Skeletal muscle cell (primary cell): ENCODE measurements at regions not wholly inside any gene's neighbourhood (a gene's known extent, or its start where the extent isn't known, plus 50 kb on each side); places are given as distances from the start of the nearest gene placed in this dataset.

Source experiments
- DNase-seq: peaks from one replicate; pipeline ENCODE4 v3.0.0-alpha.2; 2010; ENCODE audit warnings: low read depth
- H3K4me3 ChIP-seq: 2 replicates; pipeline ENCODE4 v1.5.1; 2011; ENCODE audit warnings: low read depth, mild to moderate bottlenecking, control low read depth, low read length, moderate library complexity

DNA sequence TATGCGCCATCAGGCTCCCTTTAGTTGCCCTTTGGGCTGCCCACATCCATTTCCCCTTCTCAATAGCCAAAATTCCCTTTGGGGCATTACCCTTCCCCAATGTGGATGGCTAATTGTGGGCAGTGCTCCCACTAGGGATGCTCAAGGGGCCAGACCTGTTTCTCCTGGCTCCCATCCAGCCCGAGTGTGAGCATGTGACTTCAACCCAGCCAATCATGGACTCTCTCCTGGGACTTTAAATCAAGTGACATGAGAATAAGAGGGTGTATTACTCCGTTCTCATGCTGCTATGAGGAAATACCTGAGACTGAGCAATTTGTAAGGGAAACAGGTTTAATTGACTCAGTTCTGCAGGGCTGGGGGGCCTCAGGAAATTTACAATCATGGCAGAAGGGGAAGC is 60.9 kb upstream of the WSB1 start:
- no peak for DNase-seq
- no peak overlapping the region for H3K4me3 ChIP-seq

DNA sequence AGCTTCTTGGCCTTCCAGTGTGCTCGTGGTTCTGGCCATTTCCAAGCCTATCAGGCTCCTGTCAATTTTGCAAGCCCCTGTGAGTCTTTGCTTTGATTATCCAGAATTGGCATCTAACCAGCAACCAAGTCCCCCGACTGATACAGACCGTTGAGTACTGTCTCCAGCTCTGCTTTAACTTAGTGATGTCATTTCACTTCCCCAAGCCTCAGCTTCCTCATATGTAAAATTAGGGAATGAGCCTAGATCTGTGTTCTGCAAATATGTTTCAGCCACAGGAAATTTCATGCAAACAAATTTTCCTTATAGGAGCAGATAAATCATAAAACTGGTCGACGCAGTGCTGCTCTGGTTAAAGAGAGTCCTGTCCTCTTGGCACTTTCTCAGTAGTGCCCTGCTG is 60.1 kb upstream of the WSB1 start:
- DNase-seq: no peak
- no peak overlapping the region for H3K4me3 ChIP-seq

DNA sequence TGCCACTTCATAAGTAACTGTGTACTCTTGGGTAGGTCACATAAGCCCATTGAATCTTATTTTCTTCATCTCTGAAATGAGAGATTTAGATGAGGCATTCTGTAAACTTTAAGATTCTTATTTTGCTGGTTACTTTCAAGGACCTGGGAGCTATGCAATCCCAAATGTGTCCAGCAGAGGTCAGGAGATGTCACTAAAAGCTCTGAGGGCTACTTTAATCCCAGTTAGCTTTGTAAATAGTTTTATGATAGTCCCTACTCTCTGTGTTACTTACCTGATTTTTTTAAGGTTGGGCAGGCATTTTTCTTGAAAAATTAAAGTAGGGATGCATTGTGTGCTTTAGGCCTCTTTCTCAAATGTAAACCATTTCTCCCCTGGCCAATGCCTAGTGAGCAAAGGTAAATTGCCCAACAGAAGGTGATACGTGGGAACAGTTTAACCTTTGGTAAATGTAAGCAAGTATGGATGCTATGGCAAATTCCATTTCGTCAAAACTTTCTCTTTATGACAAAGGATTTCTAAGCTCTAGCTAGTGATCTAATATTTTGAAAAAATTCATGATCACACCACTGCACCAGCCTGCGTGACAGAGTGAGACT is 57.1 kb upstream of the WSB1 start:
- DNase-seq: no peak
- no peak overlapping the region for H3K4me3 ChIP-seq

DNA sequence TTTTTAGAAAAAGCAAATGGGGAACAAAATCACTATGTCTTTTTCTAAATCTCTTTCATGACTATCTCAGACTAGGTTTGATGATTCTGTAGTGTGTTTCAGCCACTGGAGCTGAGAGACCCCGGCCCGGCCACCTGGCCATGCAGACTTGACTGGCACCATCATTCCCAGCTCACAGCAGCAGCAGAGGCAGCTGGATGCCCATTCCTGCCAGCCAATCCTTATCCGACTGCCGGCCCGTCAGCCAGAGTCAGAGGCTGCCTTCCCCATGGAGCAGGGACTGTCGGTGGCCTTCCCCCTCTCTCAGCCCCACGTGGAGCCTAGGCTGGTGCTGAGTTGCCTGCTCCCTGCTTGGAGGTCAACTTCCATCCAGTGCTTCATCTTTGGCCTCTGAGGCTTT is 56.0 kb upstream of the WSB1 start:
- no peak overlapping the region for H3K4me3 ChIP-seq
- no peak for DNase-seq

DNA sequence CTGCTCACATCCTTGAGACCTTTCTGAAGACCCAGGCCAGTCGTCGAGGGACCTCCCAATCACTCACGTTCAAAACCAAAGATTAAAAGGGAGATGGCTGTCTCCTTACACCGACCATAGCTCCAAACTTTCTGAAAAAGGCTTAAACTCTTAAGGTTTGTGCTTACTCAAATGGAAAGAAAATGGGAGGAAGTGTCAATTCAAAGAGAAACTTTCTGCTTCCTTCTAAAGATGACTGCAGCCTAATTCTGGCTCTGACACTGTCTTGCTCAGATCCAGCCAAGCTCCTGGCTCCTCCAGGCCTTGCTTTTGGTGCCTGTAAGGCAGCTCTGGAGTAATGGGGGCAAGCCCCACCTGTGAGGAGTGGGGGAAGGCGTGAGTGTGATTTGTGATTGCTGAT is 54.9 kb upstream of the WSB1 start:
- H3K4me3 ChIP-seq: no peak overlapping the region
- no peak for DNase-seq

DNA sequence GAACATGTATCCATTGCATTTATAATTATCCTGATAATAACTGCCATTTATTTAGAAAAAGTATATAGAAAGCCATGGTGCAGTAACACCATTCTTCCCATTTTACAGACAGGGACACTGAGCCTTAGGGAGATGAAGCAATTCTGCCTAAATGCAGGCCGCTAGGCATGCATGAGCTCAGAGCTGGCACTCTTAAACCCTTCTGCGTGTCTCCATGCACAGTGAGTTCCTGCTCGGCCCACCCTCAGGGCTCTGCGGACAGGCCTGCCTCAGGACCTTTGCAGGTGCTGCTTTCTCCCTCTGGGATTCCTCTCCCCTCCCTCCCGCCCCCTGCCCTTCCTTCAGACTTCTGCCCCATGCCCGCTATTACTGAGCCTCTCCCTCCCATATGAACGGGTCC is 54.3 kb upstream of the WSB1 start:
- H3K4me3 ChIP-seq: no peak overlapping the region
- no peak for DNase-seq

DNA sequence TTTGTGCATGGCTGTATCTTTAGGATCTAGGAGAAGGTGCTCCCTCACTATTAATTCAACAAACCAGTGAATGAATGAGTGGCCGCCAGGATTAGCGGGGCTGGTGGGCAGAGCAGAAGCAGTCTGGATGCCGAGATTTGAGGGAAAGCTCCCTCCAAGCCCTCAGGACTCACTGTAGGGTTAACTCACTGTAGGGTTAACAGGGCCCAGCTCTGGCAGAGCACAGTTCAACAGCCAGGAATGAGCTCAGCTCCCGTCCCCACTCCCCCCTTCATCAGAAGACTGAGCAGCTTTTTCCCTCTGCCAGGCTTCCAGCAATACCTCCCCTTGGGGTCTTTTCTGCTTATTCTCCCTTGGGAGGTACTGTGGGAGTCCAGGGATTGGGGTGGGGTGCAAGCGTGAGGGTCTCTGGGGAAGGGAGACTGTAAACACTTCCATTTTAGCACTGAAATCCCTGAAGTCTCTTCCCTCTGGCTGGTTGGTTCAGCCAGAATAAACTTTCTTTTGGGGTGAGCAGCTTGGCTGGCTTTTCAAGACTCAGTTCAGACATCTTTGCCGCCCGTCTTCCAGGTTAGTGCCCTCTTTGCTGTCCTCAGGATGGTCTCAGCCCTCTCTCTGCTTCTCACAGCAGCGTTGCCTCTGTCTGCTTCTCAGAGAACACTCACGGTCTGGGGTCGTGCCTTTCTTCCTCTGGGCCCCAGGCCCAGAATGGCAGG is 53.7 kb upstream of the WSB1 start:
- DNase-seq: no peak

DNA sequence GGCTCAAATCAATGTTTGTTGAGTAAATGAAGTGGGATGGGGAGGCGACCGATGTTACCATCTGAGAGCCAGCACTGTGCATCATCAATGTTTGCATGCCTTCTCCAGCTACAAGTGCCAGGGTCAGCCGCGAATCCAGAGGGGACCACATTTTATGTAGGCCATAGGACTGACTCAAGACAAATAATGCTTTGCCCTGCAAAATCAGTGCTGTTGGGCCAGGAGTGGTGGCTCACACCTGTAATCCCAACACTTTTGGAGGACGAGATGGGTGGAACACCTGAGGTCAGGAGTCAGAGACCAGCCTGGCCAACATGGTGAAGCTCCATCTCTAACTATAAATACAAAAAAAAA is 53.1 kb upstream of the WSB1 start:
- no peak for DNase-seq
- H3K4me3 ChIP-seq: no peak overlapping the region

More for the DNA sequence above, 53.7 kb upstream of the WSB1 start:
- H3K4me3 ChIP-seq: no peak overlapping the region

DNA sequence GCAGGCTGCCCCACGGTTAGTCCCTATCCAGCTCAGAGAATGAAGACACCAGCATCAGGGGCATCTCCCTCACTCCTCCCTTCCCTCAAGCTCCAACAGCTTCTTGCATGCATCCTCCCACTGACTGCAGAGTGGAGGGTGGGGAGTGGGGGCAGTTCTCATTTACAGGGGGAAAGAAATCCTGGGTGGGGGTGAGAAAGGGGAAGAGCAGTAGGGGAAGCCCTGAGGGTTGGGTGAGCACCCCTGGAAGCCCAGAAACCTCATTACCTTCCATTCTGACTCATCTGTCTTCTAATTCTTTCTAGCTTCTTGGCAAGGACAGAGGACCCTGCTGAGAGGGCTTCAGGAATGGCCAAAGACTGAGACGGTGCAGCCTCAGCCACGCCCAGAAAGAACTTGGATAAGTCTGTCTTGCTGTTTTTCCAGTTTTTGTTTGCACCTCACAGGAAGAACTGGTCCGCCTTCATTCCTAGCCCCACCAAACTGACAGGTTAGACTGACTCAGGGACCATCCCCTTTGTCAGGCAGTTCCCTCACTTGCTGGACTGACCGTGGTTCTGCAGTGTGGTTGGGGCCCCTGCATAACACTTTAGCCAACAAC is 52.5 kb upstream of the WSB1 start:
- DNase-seq: no peak
- no peak overlapping the region for H3K4me3 ChIP-seq

DNA sequence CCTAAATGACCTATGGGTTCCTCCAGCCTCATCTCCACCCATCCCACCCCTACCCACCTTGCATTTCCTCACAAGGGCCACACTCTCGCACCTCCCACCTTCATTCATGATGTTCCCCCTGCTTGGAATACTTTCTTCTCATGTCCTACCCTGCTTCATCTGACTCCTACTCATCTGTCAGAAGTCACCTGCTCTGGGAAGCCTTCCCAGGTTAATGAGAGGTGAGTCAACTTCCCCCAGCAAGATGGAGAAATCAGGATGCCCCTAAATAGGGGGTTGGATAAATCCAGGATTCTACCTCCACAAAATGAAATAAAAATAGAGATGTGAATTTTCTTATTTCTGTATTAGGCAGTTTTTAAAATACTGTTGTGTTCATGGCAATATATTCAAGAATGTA is 51.0 kb upstream of the WSB1 start:
- no peak overlapping the region for H3K4me3 ChIP-seq
- no peak for DNase-seq

DNA sequence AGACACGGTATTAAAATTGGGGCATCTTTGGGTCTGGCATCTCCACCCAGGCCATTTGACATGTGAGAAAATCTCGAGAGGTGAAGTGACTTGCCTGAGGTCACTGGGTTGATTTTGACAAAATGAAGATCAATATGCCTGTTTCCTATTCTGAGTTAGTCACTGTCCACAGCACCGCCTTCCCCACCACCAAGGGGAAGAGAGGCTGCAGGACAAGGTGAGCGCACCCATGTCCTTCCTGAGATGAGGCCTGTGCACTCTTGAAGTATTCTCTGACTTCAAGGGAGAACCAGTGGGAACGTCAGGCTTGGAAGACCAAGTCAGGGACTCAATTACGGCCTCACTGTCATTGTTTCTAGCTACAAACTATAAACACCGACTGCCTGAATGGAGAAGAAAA is 49.9 kb upstream of the WSB1 start:
- DNase-seq: no peak
- H3K4me3 ChIP-seq: no peak overlapping the region
